ENCODE measurements at regions not wholly inside any gene's neighbourhood (a gene's known extent, or its start where the extent isn't known, plus 50 kb on each side); places are given as distances from the start of the nearest gene placed in this dataset.

- H3K4me1 ChIP-seq (ENCODE audit: control insufficient read depth in 5 of 5, insufficient read depth in 5 of 5, low read length in 5 of 5) = peaks cover 0 to 61% (median 2%) of the 10 kb centered on the region in 5 donors
- DNase-seq (no peak), ATAC-seq (ENCODE audit: insufficient read depth, low FRiP score) (no peak)
- H3K9ac ChIP-seq (ENCODE audit: insufficient read depth in 1 of 2, low read length in 2 of 2) = no peak overlapping the region
- H3K36me3 ChIP-seq (ENCODE audit: control insufficient read depth in 4 of 4, insufficient read depth in 4 of 4, low read length in 4 of 4) = no peaks in the 10 kb centered on the region
- H3K9me3 ChIP-seq (ENCODE audit: control insufficient read depth in 4 of 4, insufficient read depth in 3 of 4, low read length in 3 of 4) = no peaks in the 10 kb centered on the region
- TF ChIP-seq CTCF (IDR thresholded peaks at IDR 0.05; ENCODE audit: control extremely low read depth, extremely low read depth) = no peak
- WGBS, 2 donors = 84 to 90% methylated on average over 24 of the region's 24 CpGs
- H3K27me3 ChIP-seq (ENCODE audit: control insufficient read depth in 3 of 3, insufficient read depth in 3 of 3, low read length in 2 of 3) = peaks cover 0 to 13% (median 0%) of the 10 kb centered on the region in 3 donors
- H3K27ac ChIP-seq (ENCODE audit: low read depth in 1 of 2, low read length in 1 of 2) = no peak overlapping the region
- no peak overlapping the region for H3K4me3 ChIP-seq
Measured at GRCh38 chr6:170227996-170228945, 62.6 kb downstream of the DLL1 start.

- ATAC-seq (ENCODE audit: insufficient read depth, low FRiP score) = no peak
- Histone ChIP-seq H3K27ac (ENCODE audit: low read depth in 1 of 2, low read length in 1 of 2) (no peak overlapping the region), H3K9ac (ENCODE audit: insufficient read depth in 1 of 2, low read length in 2 of 2) (no peak overlapping the region), H3K4me3 (no peak overlapping the region), H3K27me3 (ENCODE audit: control insufficient read depth in 3 of 3, insufficient read depth in 3 of 3, low read length in 2 of 3) (peaks cover 0 to 17% (median 0%) of the 10 kb centered on the region in 3 donors), H3K4me1 (ENCODE audit: control insufficient read depth in 5 of 5, insufficient read depth in 5 of 5, low read length in 5 of 5) (peaks cover 0 to 65% (median 6%) of the 10 kb centered on the region in 5 donors), H3K9me3 (ENCODE audit: control insufficient read depth in 4 of 4, insufficient read depth in 3 of 4, low read length in 3 of 4) (no peaks in the 10 kb centered on the region), H3K36me3 (ENCODE audit: control insufficient read depth in 4 of 4, insufficient read depth in 4 of 4, low read length in 4 of 4) (no peaks in the 10 kb centered on the region)
- WGBS, 2 donors = 87 to 92% methylated on average over 14 of the region's 14 CpGs
- DNase-seq = no peak
- no peak for TF ChIP-seq CTCF (IDR thresholded peaks at IDR 0.05; ENCODE audit: control extremely low read depth, extremely low read depth)
Measured at GRCh38 chr6:170227521-170227983, 63.3 kb downstream of the DLL1 start.

GRCh38 chr6:170226647-170227046 is 64.2 kb downstream of the DLL1 start:
- Histone ChIP-seq H3K36me3 (ENCODE audit: control insufficient read depth in 4 of 4, insufficient read depth in 4 of 4, low read length in 4 of 4) (no peaks in the 10 kb centered on the region), H3K27me3 (ENCODE audit: control insufficient read depth in 3 of 3, insufficient read depth in 3 of 3, low read length in 2 of 3) (peaks cover 0 to 18% (median 0%) of the 10 kb centered on the region in 3 donors), H3K9me3 (ENCODE audit: control insufficient read depth in 4 of 4, insufficient read depth in 3 of 4, low read length in 3 of 4) (peaks cover 0 to 1% (median 0%) of the 10 kb centered on the region in 4 donors), H3K9ac (ENCODE audit: insufficient read depth in 1 of 2, low read length in 2 of 2) (no peak overlapping the region), H3K4me3 (no peak overlapping the region), H3K4me1 (ENCODE audit: control insufficient read depth in 5 of 5, insufficient read depth in 5 of 5, low read length in 5 of 5) (peaks cover 0 to 64% (median 6%) of the 10 kb centered on the region in 5 donors), H3K27ac (ENCODE audit: low read depth in 1 of 2, low read length in 1 of 2) (no peak overlapping the region)
- 85 to 86% methylated on average over 9 of the region's 9 CpGs for WGBS, 2 donors
- no peak for TF ChIP-seq CTCF (IDR thresholded peaks at IDR 0.05; ENCODE audit: control extremely low read depth, extremely low read depth)
- DNase-seq (no peak), ATAC-seq (ENCODE audit: insufficient read depth, low FRiP score) (no peak)

Data from lung (tissue), 11 donors.